HG03060 (cell line): ENCODE measurements at regions not wholly inside any gene's neighbourhood (a gene's known extent, or its start where the extent isn't known, plus 50 kb on each side); places are given as distances from the start of the nearest gene placed in this dataset.

Experiments
- ATAC-seq: cut with Tn5 transposase; IDR thresholded peaks from one replicate; pipeline ENCODE4 v1.9.1; 2021; ENCODE audit warnings: low read depth, moderate number of reproducible peaks; ENCODE audit not compliant: unreplicated experiment

- no peak for ATAC-seq
Measured at GRCh38 chr6:91299544-91300491, 712.9 kb upstream of the MAP3K7 start.

GRCh38 chr6:91298543-91299145 is 711.8 kb upstream of the MAP3K7 start:
- no peak for ATAC-seq

GRCh38 chr6:91293395-91293794 is 706.5 kb upstream of the MAP3K7 start:
- no peak for ATAC-seq

- ATAC-seq = no peak
Measured at GRCh38 chr6:91291071-91291470, 704.2 kb upstream of the MAP3K7 start.

- no peak for ATAC-seq
Measured at GRCh38 chr6:91288741-91289140, 701.9 kb upstream of the MAP3K7 start.

DNA sequence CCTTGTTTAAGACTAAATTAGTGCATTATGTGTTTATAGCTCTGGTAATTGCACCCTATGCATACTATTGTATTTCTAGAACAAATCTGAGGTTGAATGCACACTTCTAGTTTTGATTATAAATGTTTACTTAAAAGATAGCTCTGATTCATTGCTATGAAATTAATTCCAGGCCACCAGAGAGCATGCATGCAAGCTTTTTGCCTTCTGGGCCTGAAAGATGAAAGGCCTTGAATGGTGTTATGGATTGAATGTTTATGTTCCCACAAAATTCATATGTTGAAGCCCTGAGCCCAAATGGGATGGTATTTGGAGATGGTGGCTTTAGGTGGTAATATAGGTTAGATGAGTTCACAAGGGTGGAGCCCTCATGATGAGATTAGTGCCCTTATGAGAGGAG is 695.0 kb upstream of the MAP3K7 start:
- ATAC-seq = no peak

GRCh38 chr6:91280494-91280830 is 693.6 kb upstream of the MAP3K7 start:
- ATAC-seq = no peak

- ATAC-seq = no peak
Measured at GRCh38 chr6:91279740-91280493, 693.0 kb upstream of the MAP3K7 start.

DNA sequence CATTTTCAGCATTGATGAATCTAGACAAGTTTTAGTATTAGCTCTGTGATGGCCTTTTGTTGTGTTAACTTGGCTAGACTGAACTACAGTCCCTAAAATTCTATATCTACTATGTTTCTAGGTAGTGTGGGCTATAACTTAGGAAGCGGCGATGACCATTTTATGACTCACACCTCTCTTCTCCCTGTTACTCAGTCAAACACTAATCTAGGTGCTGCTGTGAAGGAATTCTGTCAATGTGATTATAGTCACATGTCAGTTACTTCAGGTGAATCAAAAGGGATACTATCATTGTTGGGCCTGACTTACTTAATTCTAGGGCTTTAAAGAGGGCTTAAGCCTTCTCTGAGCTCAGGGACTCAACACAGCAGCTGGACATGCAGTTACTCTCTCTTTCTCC is 691.5 kb upstream of the MAP3K7 start:
- ATAC-seq = no peak

GRCh38 chr6:91276315-91276714 is 689.4 kb upstream of the MAP3K7 start:
- no peak for ATAC-seq

GRCh38 chr6:91273729-91274128 is 686.9 kb upstream of the MAP3K7 start:
- no peak for ATAC-seq

DNA sequence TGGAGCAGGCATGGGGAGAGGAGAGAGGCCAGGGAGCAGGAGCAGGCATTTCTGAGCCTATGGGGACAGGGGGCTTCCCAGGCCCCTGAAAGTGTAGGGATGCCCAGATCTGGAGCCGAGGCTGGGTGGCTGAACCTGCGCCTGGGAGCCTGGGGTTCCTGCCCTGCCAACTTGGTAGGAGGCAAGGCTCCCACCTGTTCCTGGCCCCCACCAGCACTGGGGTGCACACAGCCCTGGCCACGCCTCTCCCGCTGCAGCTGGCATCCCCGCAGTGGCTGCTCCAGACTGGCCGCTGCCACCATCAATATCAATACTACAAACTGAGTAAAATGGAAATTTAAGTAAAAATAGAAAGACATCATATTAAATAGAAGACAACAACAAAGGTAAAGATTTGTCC is 684.9 kb upstream of the MAP3K7 start:
- ATAC-seq = no peak

GRCh38 chr6:91268941-91269340 is 682.1 kb upstream of the MAP3K7 start:
- ATAC-seq = no peak

DNA sequence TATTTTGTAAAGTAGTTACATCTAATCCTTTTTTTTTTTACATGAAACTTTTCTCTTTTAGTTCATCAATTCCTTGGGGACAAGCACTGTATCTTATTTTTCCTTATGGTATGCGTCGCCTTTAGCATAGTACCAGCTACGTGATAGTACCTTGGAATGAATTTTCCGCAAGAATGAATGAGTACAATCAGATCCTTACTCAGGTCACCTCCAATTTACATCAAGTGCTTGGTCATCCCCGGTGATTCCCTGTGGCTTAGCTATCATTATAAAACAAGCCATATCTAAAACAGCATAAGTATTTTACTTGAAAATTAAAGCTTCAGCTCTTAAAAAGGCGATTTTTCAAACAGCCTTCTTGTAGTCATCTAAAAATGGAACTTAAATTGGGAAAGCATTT is 680.4 kb upstream of the MAP3K7 start:
- ATAC-seq = no peak

GRCh38 chr6:91266156-91266555 is 679.3 kb upstream of the MAP3K7 start:
- ATAC-seq = no peak

GRCh38 chr6:91243436-91243835 is 656.6 kb upstream of the MAP3K7 start:
- ATAC-seq = no peak

DNA sequence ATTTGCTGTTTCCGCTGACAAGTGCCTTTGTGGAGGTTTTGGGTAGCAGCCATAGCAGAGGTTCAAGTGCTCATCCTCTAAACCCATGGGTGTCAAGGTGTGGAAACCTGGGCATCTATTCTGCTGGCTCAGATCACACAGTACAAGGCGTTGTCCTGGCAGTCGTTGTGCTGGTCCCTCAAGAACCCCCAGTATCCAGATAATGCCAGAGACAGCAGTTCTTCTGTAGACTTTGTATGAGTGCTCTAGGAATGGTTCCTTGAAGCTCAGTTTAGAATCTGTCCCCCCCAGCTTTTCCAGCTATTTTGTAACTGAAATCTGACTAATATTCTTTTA is 655.7 kb upstream of the MAP3K7 start:
- ATAC-seq = no peak

DNA sequence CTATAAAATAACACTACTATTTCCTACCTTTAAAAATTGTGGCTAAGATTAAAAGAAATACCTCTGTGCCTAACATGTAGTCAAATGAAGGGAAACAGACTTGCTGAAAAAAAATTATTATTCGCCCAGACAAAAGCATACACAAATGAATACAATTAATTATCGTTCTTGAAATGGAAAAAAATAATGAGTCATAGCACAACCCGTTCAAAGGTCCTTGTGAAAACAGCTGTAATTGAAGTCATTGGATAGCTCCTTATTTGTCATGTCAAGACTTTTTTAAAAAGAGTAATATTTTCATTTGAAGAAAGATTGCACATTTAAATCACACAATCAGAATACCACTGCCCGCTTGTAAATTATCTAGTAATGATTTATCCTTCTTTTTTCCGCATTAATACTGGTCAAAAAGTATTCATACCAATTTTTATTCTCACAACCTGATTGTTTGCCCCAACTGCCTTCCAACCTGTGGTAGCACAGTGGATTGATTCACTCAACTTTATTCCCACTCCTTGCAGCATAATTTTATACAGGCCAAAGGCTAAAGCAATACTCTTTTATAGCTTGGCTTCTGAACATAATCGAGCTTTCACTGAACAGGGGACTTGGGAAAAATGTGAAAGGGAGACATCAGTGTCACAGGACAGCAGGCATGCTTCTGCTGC is 655.2 kb upstream of the MAP3K7 start:
- no peak for ATAC-seq

DNA sequence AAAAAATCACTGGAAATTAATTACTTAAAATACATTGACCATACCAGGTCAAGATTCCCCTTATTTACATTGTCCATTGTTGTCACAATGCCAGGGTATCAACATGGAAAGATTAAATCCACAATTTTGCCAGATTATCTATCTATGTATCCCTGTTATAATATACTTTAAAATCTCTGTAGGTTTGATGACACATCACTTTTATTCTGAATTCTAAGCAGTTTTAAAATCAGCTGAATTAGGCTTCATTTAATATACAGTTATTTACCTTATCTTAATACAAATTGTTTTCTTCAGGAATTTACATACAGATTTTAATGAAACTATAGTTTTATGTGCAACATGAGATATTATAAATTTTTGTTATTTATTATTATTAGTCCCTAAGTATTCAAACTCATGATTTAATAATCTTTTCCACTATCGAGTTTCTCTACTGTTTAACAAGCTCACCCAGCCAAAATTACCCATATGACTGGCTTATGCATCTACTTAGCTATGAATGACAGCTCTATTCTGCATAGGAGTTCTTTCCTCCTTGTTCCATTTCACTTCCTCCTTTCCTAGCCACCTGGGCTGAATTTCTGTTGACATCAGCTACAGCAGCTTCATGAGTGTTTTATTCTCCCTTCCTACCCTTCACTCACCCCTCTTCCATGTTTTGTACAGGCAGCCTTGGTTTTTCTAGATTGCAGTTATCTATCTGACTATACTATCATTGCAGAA is 654.2 kb upstream of the MAP3K7 start:
- ATAC-seq = peak; percentile 70

DNA sequence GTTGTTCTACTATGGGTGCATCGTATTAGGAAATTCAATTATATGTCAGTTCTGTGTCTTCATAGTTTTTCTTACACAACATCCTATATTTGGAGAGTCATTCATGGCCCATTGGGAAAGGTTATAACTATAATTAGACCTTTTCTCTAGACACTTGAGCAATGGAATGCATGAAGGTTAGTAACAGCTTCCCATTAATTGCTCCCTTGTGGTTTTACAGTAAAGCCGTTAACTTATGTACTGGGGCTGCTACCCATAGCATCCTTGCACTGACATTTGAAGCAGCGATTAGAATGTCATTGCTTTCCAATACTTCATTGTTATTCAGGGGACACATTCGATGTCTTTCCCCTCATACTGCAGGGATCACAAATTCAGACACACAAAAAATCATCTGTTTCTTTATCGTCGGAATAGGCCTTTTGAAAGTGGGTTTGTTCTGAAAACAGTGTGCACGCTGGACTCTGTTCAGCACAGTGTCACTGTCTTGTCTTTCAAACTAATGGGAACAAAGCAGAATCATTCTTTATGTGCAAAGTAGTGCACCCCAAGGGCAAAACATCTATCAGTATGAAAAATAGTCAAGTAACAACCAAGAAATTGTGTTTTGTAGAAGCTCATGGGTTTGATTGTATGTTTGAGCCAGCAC is 634.3 kb upstream of the MAP3K7 start:
- ATAC-seq = no peak
